PC-3 (cell line): ENCODE measurements at regions not wholly inside any gene's neighbourhood (a gene's known extent, or its start where the extent isn't known, plus 50 kb on each side); places are given as distances from the start of the nearest gene placed in this dataset.
"Not testable (repeated sequence)": the region's sequence is repeated elsewhere in the genome, so short reads cannot be mapped to it uniquely, and the experiment has no call there.

ENCODE experiments used
- ATAC-seq: fragments of 200-7000 bp; cut with Tn5 transposase; 2 replicates; pipeline ENCODE4 v1.9.1; 2020; ENCODE audit warnings: mild to moderate bottlenecking, moderate library complexity
- BruUV-seq: library from RNA; stranded (reverse); fragments of 400-500 nt; replicated peaks from 2 replicates; lab custom pipeline; 2021; lab: Mats Ljungman, UMichigan
- CTCF ChIA-PET: fragments of 300-600 bp; sonication (Branson Sonifier 250); formaldehyde crosslinking; loops from one replicate; lab custom pipeline; 2022; ENCODE audit warnings: antibody characterized with exemption; lab: Charles Lee
- POLR2A ChIA-PET: fragments of 300-600 bp; sonication (Branson Sonifier 250); formaldehyde crosslinking; loops from one replicate; lab custom pipeline; 2022; ENCODE audit warnings: antibody characterized with exemption; ENCODE audit not compliant: unreplicated experiment; lab: Charles Lee
- DNase-seq: peaks from one replicate; pipeline ENCODE4 v3.0.0-alpha.2; 2015
- H2AFZ ChIP-seq: fragments of 300-600 bp; sonication (generic); 2 replicates; pipeline ENCODE4 v1.6.0; 2016; ENCODE audit warnings: antibody characterized with exemption, low read length
- H3F3A ChIP-seq: fragments of 300-600 bp; sonication (generic); one replicate; pipeline ENCODE4 v1.6.0; 2017; ENCODE audit warnings: antibody characterized with exemption, low read length, control low read depth, mild to moderate bottlenecking; ENCODE audit not compliant: unreplicated experiment
- H3K27ac ChIP-seq: fragments of 300-600 bp; sonication (generic); 2 replicates; pipeline ENCODE4 v1.5.1; 2016; ENCODE audit warnings: mild to moderate bottlenecking, low read length
- H3K27me3 ChIP-seq: fragments of 300-600 bp; sonication (generic); 2 replicates; pipeline ENCODE4 v1.6.1; 2016; ENCODE audit warnings: low read length, mixed read lengths
- H3K36me3 ChIP-seq: fragments of 300-600 bp; sonication (generic); 2 replicates; pipeline ENCODE4 v1.6.1; 2016; ENCODE audit warnings: low read depth, mixed run types, low read length, mixed read lengths
- H3K4me1 ChIP-seq: fragments of 300-600 bp; sonication (generic); 2 replicates; pipeline ENCODE4 v1.5.1; 2016; ENCODE audit warnings: low read length; ENCODE audit not compliant: insufficient read depth
- H3K4me2 ChIP-seq: fragments of 300-600 bp; sonication (generic); 2 replicates; pipeline ENCODE4 v1.6.0; 2016; ENCODE audit warnings: low read length
- H3K4me3 ChIP-seq: fragments of 300-600 bp; sonication (generic); 2 replicates; pipeline ENCODE4 v1.5.1; 2016; ENCODE audit warnings: mild to moderate bottlenecking, low read length, mixed read lengths
- H3K79me2 ChIP-seq: fragments of 300-600 bp; sonication (generic); 2 replicates; pipeline ENCODE4 v1.6.1; 2017; ENCODE audit warnings: low read length, mixed read lengths
- H3K9ac ChIP-seq: fragments of 300-600 bp; sonication (generic); 2 replicates; pipeline ENCODE4 v1.6.0; 2016; ENCODE audit warnings: mild to moderate bottlenecking, low read length
- H3K9me2 ChIP-seq: fragments of 300-600 bp; sonication (generic); replicated peaks from 2 replicates; pipeline ENCODE4 v1.6.1; 2016; ENCODE audit warnings: mixed run types, low read length, mixed read lengths
- H3K9me3 ChIP-seq: fragments of 300-600 bp; sonication (generic); 2 replicates; pipeline ENCODE4 v1.6.1; 2016; ENCODE audit warnings: low read length, mixed read lengths
- H4K20me1 ChIP-seq: fragments of 300-600 bp; sonication (generic); 2 replicates; pipeline ENCODE4 v1.6.1; 2016; ENCODE audit warnings: low read length, mixed read lengths
- EZH2 ChIP-seq: fragments of 300-600 bp; sonication (generic); IDR thresholded peaks from one replicate; pipeline ENCODE4 v1.6.1; 2017; ENCODE audit warnings: antibody characterized with exemption, mild to moderate bottlenecking, low read length; ENCODE audit not compliant: unreplicated experiment
- EZH2phosphoT487 ChIP-seq: fragments of 300-600 bp; sonication (generic); IDR thresholded peaks from 2 replicates; pipeline ENCODE4 v1.6.1; 2018; ENCODE audit warnings: mild to moderate bottlenecking, antibody characterized with exemption, low read length, borderline replicate concordance
- intact Hi-C: fragments of 100-400 bp; cut with micrococcal nuclease; formaldehyde crosslinking; loops from 2 replicates; pipeline ENCODE4 v1.9.0; 2023
- TF ChIP-seq, protein P1 (sequence below): fragments of 300-600 bp; sonication (generic); conservative IDR thresholded peaks from 2 replicates; pipeline ENCODE4 v1.5.1; 2017; ENCODE audit warnings: antibody characterized with exemption, low read depth, mild to moderate bottlenecking, low read length

DNA sequence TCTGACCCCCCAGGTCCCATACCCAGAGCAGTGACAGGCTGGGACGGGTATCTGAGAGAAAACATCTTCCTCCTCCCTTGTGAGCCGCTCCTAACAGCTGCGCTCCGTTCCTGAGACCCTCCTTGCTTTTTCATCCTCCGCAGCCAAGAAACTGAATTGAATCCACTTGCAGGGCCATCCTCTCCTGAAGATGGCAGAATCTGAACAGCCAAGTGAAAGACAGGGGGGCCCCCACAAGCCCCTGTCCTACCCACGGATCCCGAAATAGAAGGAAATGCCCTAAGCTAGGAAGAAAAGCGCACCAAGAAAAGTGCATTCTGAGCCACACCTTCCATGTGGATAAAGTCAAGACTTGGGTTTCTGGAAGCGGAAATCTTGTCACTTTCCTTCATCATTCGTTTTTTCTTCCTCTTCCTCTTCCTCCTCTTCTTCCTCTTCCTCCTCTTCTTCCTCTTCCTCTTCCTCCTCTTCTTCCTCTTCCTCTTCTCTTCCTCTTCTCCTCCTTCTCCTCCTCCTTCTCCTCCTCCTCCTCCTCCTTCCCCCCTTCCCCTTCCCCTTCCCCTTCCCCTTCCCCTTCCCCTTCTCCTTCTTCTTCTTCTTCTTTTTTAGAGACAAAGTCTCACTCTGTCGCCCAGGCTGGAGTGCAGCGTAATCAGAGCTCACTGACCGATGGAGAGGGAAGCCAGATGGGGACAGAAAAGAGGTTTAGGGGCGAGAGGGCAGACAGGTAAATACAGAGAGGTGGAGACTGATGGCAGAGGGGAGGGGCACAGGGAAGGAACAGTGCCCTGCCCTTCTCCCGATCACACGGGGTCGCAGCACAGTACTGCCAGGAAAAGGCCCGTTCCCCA, 86.0 kb upstream of the WWC2 start:
- 0 out of 2 replicates have a peak, but pooled peaks cover 4% of the 10 kb centered on the region for H3K4me1 ChIP-seq
- no peak for ATAC-seq
- no peaks in the 10 kb centered on the region for H3K36me3 ChIP-seq
- H3K4me2 ChIP-seq, result no peak overlapping the region
- H3K27ac ChIP-seq, result no peak overlapping the region
- H3K9ac ChIP-seq, result no peak overlapping the region
- POLR2A ChIA-PET, result no interaction called here
- no peak for DNase-seq
- TF ChIP-seq, protein P1, sequence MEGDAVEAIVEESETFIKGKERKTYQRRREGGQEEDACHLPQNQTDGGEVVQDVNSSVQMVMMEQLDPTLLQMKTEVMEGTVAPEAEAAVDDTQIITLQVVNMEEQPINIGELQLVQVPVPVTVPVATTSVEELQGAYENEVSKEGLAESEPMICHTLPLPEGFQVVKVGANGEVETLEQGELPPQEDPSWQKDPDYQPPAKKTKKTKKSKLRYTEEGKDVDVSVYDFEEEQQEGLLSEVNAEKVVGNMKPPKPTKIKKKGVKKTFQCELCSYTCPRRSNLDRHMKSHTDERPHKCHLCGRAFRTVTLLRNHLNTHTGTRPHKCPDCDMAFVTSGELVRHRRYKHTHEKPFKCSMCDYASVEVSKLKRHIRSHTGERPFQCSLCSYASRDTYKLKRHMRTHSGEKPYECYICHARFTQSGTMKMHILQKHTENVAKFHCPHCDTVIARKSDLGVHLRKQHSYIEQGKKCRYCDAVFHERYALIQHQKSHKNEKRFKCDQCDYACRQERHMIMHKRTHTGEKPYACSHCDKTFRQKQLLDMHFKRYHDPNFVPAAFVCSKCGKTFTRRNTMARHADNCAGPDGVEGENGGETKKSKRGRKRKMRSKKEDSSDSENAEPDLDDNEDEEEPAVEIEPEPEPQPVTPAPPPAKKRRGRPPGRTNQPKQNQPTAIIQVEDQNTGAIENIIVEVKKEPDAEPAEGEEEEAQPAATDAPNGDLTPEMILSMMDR, result no peak
- TF ChIP-seq EZH2phosphoT487, result no peak
- no peak for TF ChIP-seq EZH2
- peaks cover 21% of the 10 kb centered on the region for H3K27me3 ChIP-seq
- H4K20me1 ChIP-seq, result no peaks in the 10 kb centered on the region
- no peaks in the 10 kb centered on the region for H3F3A ChIP-seq
- H2AFZ ChIP-seq, result no peak overlapping the region
- intact Hi-C loops, result no loop called here
- H3K9me2 ChIP-seq, result no peaks in the 10 kb centered on the region
- no peaks in the 10 kb centered on the region for H3K79me2 ChIP-seq
- BruUV-seq, result no TSS peak
- CTCF ChIA-PET, result no interaction called here
- no peaks in the 10 kb centered on the region for H3K9me3 ChIP-seq
- H3K4me3 ChIP-seq, result no peak overlapping the region

DNA sequence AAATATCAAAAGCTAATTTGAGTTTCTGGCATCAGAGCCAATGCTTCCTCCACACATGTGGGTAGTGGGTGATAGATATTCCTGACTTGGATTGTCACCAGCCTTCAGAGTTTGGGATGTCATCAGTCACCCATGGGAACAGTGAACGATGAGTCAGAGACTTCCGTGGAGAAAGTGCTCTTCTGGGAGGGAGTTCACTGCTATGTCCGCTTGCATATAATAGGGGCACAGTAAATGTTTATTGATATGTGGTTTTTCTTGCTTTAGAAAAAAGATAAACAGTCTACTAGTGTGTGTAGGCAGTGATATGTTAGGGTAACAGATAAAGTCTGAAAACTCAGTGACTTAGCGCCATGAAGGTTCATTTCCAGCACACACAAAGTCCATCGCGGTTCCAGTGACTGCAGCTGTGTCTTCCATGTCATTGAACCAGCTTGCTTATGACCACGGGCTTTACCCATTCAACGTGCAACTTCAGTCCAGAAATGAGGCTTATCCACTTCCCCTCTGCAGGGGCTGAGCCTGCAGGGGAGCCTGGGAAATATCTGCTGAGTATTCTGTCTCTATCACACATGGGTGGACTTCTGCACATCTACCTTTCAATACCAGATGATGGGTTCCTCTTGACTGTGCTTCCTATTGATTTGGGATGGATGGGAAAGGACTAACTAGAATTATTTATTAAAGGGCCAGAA, 87.7 kb upstream of the WWC2 start:
- ChIA-PET CTCF (no interaction called here), POLR2A (no interaction called here)
- Histone ChIP-seq H3K4me3 (no peak overlapping the region), H3F3A (no peaks in the 10 kb centered on the region), H3K9me3 (no peaks in the 10 kb centered on the region), H3K36me3 (no peaks in the 10 kb centered on the region), H3K9me2 (no peaks in the 10 kb centered on the region), H3K27me3 (peaks cover 32% of the 10 kb centered on the region), H3K9ac (no peak overlapping the region), H3K4me2 (no peak overlapping the region), H2AFZ (no peak overlapping the region), H3K27ac (no peak overlapping the region), H3K79me2 (no peaks in the 10 kb centered on the region), H4K20me1 (no peaks in the 10 kb centered on the region), H3K4me1 (no peaks in the 10 kb centered on the region)
- intact Hi-C loops, result no loop called here
- BruUV-seq, result no TSS peak
- no peak for TF ChIP-seq EZH2
- TF ChIP-seq EZH2phosphoT487, result no peak
- TF ChIP-seq, protein P1, result no peak
- ATAC-seq, result peak; percentile 18; the same call in 1 of the 2 replicates
- peak; percentile 29 for DNase-seq

DNA sequence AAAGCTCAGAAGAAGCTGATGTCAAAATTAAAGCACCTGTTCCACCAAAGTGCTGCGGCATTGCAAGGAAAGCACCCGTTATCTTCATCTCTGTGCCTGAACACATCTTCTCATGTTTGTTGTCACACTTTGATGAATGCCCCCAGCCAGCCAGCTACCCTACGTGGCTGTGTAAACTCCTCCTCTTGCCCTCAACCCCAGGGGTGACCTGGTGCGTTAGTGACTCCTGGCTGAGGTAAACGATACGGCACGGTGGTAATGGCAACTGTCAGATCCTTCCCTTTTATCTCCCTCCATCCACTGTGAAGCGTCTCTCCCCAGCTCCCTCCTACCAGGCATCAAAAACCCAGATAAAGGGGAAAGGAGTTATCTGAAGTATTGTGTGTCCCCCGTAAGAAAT, 90.6 kb upstream of the WWC2 start:
- Histone ChIP-seq H3K9me2 (no peaks in the 10 kb centered on the region), H3K4me2 (no peak overlapping the region), H3K36me3 (no peaks in the 10 kb centered on the region), H3K79me2 (no peaks in the 10 kb centered on the region), H4K20me1 (no peaks in the 10 kb centered on the region), H3K4me3 (no peak overlapping the region), H3K4me1 (no peaks in the 10 kb centered on the region), H3K27ac (no peak overlapping the region), H2AFZ (no peak overlapping the region), H3F3A (no peaks in the 10 kb centered on the region), H3K9ac (no peak overlapping the region), H3K9me3 (no peaks in the 10 kb centered on the region), H3K27me3 (peaks cover 35% of the 10 kb centered on the region)
- ATAC-seq, result no peak
- intact Hi-C loops, result no loop called here
- no peak for DNase-seq
- CTCF ChIA-PET, result no interaction called here
- TF ChIP-seq, protein P1, result no peak
- TF ChIP-seq EZH2 (no peak), EZH2phosphoT487 (no peak)
- POLR2A ChIA-PET, result no interaction called here
- no TSS peak for BruUV-seq

DNA sequence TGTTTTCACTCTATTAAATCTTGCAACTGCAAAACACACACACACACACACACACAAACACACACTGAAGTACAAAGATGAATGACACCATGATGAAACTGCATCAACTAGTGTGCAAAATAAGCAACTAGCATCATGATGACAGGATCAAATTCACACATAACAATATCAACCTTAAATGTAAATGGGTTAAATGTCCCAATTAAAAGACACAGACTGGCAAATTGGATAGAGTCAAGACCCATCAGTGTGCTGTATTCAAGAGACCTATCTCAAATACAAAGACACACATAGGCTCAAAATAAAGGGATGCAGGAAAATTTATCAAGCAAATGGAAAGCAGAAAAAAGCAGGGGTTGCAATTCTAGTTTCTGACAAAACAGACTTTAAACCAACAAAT, 87.2 kb upstream of the DCTD start:
- H4K20me1 ChIP-seq, H3K79me2 ChIP-seq, ATAC-seq, POLR2A ChIA-PET, H3K9me2 ChIP-seq, intact Hi-C loops, H3K9ac ChIP-seq, H3K4me1 ChIP-seq, H3K36me3 ChIP-seq, DNase-seq, BruUV-seq, H2AFZ ChIP-seq, H3K4me2 ChIP-seq, H3K9me3 ChIP-seq, H3F3A ChIP-seq, H3K27ac ChIP-seq, CTCF ChIA-PET, H3K4me3 ChIP-seq: not testable (repeated sequence)
- H3K27me3 ChIP-seq, result peaks cover 21% of the 10 kb centered on the region
